ENCODE measurements at regions not wholly inside any gene's neighbourhood (a gene's known extent, or its start where the extent isn't known, plus 50 kb on each side); places are given as distances from the start of the nearest gene placed in this dataset.

DNA sequence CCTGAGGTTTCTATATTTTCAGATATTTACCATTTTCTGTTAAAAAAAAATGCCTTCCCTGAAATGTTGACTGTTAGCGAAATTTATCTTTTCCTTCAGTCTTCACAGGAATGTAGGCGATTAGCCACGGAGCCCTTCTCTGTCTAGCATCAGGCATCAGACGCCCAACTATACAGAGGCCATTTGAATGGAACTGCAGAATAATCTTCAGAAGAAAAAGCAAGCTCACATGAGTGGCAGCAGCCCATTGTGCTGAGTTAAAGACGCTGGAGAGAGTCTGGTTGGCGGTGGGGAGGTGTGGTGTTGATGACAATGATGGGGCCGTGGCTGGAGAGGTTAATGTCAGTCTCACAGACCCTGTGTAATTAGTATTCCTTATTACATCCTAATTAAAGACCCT is 196.8 kb upstream of the LEF1 start:
- DNase-seq (ENCODE audit: low spot score): no peak

DNA sequence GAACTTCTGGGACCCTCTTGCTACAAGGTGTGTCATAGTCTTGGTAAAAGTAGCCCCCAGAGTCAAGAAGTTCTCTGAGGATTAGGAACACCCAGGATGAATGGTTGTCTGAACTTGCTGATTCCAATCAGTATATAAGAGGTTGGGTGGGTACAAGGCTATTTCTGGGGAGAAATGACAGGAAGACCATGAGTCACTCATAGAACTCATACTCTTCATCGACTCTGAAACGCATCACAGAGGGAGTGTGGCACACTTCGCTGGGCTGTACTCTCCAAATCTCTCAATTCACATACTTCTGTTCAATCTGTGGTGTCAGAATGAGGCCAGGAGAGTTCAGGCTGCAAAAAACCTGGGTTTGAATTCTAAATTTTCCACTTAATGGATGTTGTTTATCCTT is 193.2 kb upstream of the LEF1 start:
- DNase-seq (ENCODE audit: low spot score): peak; percentile 7

DNA sequence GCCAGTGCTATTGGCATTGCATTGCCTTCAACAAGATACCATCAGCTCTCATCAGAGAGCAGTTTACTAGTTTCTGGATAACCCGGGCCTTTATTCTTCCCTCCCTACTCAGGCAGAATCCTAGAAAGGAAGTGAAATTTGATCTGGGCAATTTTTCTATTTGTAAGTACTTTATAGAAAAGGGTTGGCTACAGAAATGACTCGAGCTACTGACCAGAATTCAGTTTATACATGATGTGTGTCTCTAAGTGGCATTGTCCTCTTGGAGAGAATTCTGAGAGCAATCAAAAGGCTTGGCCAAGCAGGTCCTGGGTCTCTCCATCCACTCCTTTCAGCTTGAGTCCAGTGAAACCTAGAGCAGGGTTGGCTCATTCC is 192.7 kb upstream of the LEF1 start:
- no peak for DNase-seq (ENCODE audit: low spot score)

DNA sequence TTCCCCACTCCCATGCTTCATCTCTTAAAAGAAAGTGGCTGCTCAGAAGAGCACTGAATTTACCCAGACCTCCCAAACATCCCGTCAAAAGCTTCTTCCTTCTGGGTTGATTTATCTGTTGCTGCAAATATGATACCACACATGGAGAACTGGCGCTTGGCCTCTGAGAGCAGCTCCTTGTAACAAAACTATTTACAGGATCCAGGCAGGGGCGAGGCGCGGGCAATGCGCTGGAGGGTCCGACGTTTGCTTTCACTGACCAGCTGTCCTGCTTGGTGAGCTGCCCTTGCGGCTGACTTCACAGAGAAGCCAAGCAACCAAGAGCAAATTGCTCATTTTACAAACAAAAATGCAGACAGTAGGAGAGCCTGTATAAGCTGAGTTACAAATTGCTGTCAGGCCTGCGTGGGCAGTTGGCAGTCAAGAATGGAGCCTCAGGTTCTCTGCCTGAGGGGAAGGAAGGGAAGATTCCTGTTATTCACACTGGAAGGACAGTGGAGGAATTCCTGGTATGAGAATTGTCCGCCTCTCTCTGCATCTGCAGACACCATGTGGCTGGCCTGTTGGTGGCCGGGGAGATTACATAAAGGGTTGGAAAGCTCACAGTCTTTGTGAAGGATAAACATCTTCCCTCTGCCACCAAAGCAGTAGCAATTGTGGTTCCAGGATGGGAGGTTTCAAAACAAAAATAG is 192.2 kb upstream of the LEF1 start:
- DNase-seq (ENCODE audit: low spot score): peak; percentile 39

DNA sequence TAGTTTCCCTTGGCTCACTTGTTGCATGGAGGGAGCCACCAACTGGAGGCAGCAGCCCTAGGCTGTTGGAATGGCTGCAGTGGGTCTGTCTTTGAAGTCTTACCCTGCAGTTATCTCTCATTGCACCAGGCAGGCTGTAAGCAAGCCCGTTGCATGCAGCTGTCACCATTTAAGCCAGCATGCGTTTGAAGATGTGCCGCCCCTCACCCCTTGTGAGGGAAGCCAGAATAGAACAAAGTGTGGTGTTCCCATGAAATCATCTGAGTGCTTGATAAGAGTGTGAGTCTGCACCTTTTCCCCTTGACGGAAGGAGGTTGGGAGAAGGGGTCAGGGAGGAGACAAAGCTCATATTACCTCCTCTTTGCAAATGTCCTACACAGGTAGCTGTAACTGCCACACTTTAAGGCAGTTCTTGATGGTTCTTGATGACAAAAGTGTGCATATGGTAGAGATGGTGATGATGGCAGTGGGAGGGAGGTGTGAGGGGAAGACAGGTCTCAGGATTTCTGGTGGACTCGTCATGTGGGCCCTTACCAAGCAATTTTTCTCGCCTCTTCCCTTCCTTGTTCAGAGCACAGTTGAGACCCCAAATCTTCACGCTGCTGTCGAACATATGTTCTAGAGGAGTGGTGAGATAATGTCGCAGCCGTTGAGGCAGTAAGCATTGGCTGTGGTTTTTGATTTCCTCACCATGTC is 191.4 kb upstream of the LEF1 start:
- no peak for DNase-seq (ENCODE audit: low spot score)

DNA sequence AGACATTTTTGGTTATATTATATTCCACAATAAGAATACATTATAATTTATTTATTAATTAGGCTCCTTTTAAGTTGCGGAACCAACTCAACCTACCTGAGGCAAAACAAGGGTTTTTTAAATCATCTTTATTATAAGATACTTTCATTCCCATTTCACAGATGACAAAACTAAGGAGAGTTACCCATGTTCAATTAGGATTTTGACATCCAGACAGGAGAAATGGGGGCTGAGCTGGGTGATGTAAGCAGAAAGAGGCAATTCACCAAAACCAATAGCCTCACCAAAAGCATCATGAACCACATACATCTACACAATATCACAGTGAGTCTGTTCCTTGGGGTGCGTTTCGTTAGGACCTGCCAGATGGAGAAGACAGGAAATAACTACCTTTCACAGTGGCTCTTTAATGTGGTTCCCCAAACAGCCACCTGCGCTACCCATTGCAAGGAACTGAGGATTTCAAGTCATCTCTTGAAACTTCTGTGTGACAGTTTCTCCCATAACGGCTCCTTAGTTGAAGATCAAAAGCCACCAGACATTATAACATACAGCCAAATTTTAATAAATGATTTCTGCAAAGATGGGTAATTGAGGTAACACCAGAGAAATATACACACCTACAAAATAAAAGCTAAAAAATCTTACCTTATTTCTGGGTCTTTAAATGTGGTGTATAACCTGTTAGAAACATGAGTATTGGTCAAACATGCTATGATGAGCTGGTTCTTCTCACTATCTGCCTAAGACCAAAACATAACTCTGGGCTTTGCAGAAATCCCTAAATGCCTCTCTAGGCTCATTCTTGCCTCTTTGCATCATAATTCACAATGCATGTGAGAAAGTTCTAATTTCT is 190.6 kb upstream of the LEF1 start:
- no peak for DNase-seq (ENCODE audit: low spot score)

DNA sequence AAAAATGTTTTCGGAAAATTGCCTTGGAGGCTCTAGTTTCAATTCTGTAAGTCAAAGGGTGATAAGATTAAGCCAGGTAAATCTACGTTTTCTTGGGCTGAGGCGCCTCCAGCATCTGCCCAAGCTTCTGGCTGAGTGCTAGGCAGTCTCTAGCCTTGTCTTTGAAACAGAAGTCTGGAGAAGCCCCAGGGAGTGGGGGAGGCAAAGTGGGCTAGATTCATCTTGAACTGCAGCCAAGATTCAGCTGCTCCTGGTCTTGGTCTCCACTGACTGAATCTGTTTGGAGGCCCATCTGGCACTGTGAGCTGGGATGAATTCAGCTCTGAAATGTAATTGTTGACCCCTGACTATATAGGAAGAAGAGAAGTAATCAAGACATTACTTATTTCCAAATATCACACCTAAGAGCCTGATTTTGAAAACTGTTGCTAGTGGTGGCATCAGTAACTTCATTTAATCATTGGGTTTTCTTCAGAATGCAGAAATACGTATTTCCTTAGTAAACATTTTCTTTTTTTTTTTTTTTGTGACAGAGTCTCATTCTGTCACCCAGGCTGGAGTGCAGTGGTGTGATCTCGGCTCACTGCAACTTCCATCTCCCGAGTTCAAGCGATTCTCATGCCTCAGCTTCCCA is 187.3 kb upstream of the LEF1 start:
- DNase-seq (ENCODE audit: low spot score): no peak

DNA sequence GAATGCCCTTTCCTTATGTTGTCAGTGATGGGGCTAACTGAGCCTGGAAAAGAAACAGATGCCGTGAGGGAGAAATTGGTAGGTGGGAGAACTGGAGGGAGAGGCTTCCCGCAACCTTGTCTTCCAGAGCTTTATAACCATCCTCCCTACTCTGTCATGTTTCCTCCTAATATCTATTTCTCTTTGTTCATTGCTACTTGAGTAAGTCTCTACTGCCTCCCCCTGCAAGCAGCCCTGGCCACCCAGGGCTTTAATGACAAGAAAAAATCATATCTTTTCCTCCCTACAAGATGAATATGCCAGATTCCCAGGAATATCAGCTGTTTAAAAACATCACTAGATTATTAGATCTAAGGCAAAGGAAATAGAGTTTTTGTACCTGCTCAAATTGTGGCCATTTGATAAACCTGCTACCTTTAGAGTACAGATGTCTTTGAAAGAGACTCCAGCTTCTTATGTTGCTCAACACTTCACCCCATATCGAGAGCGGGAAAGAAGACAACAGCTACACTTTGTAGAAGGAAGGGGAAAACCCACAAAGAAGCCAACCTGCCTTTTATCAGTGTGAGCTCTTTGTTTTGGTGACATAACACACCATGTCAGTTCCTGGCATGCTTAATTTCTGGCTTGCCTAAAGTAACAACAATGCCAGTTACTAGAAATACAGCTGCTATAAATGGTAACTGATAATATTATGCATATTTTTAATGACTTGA is 186.6 kb upstream of the LEF1 start:
- DNase-seq (ENCODE audit: low spot score): no peak

DNA sequence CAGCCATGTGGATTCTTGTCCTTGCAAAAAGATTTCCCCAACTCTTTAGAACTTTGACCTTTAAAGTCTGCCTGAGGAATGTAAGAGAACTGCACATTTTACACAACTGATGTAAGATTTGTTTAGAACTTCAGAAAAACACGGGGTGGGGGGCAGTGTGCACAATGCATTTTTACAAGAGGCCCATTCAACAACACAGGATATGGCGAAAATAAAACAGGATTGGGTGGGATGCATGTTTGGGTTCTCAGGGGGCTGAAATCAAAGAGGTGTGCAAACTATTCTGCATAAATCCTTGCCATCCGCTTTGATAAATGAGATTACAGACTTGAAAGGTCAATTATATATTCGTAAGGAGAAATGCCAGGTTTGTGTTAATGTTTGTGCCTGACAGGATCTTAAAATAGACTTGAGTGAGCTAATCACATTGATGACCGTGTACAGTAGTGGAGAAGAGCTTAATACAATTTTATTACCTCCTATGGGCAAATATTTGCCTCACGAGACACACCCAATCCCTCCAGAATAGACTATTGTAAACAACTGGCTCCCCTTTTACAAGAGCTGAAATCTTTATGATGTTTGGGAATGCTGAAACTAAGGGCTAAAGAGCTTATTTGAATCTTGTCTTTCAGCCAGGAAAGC is 184.1 kb upstream of the LEF1 start:
- no peak for DNase-seq (ENCODE audit: low spot score)

DNA sequence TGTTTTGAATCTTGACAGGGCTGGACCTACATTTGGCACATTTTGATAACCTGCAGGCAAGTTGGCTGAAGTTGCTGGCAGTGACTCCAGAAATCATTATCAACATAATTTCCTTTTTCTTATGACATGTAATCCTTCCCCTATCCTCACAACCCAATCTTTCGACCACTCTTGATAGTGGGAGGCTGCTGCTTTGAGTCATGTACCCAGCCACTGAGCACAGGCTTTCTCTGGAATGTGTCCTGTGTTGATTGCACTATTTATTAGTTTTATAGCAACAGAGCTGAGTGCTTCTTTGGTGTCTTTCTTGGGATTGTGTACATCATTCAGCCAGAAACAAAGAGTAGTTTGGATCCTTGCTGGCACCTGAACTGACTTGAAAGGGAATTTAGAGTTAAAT is 183.1 kb upstream of the LEF1 start:
- no peak for DNase-seq (ENCODE audit: low spot score)

DNA sequence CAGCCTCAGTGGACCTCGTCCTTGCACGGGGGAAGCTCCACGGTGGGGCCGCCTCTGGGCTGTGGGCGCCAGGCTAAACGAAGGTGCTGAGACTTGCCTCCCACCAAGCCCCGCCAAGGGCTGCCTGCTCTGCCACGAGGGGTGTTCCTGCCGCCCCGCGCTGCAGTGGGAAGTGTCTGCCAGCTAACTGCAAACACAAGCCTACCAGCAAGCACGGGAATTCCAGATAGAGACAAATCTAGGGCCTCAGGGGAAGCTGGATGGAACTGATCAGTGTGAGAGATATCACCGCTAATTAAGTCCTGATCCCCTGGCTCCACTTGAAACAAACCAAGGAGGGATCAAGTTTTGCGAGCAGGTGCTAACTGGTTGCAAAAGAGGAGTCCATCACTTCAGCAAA is 181.6 kb upstream of the LEF1 start:
- DNase-seq (ENCODE audit: low spot score): no peak

DNA sequence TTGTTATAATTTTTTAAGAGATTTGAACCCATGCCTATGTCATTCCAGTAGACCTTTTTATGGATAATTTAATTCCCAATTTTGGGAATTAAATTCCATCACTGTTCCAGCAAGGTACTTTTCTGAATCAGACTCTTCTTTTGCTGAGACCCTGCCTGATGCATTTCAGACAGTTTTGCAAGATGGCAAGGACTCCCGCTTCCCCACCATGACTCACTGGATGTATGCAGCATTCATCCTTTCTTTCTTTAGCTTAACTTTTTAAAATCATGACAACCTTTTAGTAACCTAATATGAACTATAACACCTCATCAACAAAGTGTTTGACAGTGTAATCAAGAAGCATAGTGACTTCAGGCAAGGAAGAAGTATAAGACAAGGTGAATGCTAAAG is 178.1 kb upstream of the LEF1 start:
- DNase-seq (ENCODE audit: low spot score): no peak

DNA sequence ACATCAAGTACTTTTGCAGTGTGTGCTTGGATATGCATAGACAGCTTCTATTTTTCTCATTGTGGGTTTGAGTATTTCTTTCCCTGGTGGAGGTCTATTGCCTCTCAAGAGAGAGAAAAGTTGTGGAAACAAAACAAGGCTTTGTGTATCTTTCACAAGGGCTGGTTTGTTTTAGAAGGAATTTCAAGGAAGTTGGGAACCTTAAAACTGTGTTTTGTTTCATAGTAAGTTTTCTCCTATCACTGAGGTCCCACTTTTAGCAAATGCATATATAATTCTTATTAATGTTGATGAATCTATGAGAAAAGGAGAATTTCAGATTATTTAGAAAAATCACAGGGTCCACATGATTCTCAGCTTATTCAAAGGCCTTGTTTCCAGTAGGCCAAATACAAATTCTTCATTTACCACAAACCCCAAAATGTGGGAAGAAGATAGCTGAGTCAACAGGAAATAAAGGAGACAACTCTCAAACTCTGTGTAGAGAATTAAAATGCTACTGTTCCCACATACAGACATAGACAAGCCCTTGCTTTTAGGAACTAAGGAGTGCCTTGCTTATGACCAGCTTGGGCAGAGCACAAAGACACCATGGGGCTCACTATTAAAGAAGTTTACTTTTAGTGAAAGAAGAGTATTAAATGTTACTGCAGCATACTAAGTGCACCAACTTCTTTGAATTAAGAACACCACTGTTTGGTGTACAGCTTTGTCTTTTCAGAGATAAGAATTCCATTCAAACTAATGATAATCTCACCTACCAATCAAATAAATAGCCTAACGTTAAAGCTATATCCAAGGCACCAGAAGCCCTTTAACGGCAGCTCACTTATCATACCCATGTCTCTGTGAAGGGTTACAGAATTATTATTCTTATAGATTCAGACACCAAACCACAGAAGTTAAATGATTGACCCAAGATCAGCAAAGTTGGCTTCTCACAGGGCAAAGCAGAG is 177.4 kb upstream of the LEF1 start:
- peak; percentile 55 for DNase-seq (ENCODE audit: low spot score)

DNA sequence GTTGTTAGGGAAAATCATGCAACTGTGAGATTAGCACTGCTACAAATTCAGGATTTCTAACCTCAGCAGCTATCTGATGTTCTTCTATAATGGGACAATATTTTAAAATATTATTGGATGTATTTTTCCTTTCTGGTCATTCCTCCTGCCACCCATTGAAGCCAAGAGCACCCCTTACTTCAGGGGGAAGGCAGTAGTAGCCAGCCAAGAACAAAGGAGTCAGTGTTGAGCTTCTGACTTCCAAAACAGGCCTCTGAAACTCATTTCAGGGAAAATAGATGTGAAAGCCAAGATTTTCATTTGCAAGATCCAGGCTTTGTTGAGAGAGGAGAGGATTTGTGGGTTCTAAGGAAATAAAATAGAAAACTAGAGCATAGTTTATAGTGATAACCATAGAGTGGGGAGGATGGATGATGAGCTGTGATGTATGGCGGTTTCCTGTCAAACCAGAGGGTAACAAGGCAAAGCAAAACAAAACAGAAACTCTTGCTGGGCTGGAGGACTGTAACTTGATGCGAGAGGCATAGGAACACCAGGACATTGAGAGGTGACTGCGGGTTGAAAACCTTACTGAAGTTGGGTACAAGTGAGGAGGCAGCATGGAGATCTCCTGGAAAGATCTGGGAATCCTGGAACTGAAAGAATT is 173.7 kb upstream of the LEF1 start:
- no peak for DNase-seq (ENCODE audit: low spot score)

DNA sequence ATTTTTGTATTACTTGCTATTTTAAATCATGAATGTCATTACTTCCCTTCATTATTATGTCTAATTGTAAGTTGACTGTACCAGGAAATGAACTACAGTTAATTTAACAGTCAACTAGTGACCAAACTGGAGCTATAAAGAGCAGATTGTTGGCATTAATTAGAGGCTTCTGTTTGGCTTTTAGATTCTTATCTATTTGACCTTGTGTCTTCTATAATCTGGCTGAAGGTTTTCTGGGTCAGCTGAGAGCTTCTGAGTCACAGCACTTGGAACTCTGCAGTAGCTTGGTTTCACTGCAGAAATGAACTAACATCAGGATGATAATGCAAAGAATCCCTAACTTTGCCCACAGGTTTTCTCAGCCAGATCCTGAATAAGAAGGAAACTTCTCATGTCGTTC is 169.2 kb upstream of the LEF1 start:
- DNase-seq (ENCODE audit: low spot score): peak; percentile 47

DNA sequence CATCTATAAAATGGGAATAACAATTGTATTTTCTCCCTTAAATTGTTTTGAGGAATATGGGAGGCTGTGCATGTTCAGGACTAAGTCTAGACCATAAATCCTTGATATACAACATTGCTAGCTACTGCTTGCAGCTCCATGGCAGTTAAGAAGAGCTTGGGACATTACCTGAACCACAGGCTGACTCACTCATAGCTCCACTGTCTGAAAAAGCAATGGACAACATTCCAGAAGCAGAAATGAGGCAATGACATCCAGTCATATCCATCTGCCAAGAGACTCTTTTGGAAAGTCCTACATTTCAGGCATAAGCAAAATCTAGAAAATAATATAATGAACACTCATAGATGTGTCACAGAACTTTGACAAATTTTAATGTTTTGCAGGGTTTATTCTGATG is 167.3 kb upstream of the LEF1 start:
- DNase-seq (ENCODE audit: low spot score): peak; percentile 44

DNA sequence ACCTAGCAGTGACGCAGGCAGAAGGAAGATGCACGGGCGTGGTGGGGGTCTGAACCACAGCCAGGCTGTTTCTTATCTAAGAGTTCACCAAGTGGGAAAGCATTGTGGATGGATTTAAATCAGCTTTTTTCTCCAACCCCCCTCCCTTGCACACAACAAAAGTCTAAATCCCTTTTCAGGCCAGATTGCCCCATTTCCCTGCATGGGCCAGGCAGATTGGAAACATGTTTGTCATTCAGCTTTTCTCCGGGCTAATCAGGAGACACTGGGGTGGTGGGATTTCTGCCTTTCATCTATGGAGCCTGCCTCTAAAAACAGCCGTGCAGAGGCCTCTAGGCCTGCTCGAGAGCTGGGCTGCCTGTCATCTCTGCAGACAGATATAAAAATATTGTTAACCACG is 166.3 kb upstream of the LEF1 start:
- no peak for DNase-seq (ENCODE audit: low spot score)

DNA sequence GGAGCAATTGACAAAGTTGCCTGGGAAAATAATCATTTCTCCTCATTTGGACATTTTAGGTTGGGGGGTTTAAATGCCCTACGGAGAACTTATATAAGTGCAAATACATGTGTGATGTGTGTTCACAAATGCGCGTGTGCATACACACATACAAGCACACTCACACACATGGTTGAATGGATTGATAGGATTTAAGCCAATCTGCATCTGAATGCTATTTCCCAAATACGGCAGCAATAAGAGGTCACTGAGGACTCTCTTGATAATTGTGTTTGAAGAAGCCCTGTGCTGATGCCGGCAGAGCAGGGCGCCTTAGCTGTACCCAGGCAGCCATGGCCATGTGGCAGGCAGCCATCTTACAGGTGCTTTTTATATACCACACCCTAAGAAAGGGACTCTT is 165.3 kb upstream of the LEF1 start:
- DNase-seq (ENCODE audit: low spot score): no peak

DNA sequence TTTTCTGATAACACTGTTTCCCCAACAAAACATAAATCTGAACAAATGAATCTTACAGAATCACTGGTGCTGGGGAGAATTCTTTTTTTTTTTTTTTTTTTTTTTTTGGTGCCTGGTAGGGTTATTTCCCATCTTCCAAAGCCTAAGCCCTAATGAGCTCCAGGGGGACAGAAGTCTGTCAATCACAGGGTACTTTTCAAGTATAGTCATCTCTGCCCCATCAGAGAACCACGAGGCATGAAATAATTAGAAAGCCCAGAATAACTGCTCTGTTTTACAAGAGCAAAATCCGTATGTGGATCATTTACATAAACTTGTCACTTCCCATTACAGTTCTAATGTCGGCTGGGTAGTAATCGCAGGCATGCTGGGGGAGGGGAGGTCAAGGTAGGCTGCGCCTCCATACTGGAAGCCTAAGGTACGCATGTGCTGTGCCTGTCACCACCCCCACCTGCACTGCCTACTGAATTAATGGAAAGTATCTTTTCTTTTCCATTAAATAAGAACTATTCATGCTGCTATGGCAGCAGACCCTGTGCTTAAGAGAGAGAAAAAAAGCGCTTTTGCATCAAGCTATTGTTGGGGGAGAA is 164.7 kb upstream of the LEF1 start:
- no peak for DNase-seq (ENCODE audit: low spot score)

Data from A172 (cell line).